LNCAP (cell line): ENCODE measurements at regions not wholly inside any gene's neighbourhood (a gene's known extent, or its start where the extent isn't known, plus 50 kb on each side); places are given as distances from the start of the nearest gene placed in this dataset.
A peak's percentile ranks its signal among the peaks of the same experiment; 100 is the strongest.

Source experiments
- TF ChIP-seq, protein P1 (sequence below): fragments of 450-650 bp; IDR thresholded peaks from 2 replicates; pipeline ENCODE4 v1.5.1; 2017; ENCODE audit warnings: mild to moderate bottlenecking

DNA sequence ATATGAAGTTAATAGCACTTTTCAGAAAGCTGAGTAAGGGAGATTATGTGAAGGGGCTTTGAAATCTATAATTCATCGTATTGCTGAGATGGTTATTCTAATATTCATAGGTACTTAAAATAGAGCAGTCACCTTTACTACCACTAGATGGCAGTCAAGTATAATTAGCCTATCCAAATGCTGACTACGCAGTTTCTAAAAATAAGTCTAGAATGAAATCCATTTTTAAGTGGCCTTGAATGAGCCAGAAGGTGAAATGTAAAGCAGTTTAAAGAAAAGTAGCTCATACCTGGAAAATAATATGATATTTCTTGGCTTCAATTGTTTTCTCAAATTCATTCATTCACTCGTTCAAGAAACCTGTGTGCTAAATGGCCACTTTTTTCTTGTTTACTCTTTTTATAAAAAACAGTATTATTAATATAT lies 1277.1 kb downstream of the GATA3 start:
- TF ChIP-seq, protein P1, sequence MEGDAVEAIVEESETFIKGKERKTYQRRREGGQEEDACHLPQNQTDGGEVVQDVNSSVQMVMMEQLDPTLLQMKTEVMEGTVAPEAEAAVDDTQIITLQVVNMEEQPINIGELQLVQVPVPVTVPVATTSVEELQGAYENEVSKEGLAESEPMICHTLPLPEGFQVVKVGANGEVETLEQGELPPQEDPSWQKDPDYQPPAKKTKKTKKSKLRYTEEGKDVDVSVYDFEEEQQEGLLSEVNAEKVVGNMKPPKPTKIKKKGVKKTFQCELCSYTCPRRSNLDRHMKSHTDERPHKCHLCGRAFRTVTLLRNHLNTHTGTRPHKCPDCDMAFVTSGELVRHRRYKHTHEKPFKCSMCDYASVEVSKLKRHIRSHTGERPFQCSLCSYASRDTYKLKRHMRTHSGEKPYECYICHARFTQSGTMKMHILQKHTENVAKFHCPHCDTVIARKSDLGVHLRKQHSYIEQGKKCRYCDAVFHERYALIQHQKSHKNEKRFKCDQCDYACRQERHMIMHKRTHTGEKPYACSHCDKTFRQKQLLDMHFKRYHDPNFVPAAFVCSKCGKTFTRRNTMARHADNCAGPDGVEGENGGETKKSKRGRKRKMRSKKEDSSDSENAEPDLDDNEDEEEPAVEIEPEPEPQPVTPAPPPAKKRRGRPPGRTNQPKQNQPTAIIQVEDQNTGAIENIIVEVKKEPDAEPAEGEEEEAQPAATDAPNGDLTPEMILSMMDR, result peak; percentile 83

- TF ChIP-seq, protein P1, result no peak
Measured at GRCh38 chr10:9334270-9334669, 1279.8 kb downstream of the GATA3 start.

DNA sequence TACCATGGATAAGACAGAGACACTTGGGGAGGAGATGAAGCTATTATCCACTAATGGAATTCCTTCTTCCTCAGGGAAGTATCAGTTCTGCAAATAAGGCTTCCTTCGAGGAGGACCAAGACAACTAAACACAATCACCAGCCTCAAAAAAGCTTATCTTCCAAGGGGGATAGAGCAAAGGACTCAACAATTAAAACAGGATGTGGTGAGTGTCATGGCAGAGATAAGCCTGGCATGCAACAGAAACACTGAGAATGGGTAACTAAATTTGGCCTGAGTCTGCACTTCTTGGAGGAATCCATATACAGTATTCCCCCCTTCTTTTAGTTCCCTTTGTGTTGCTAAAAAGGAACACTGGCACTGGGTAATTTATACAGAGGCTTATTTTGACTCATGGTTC lies 1285.2 kb downstream of the GATA3 start:
- TF ChIP-seq, protein P1, result no peak

- TF ChIP-seq, protein P1, result peak; percentile 63
Measured at GRCh38 chr10:9342885-9343570, 1288.5 kb downstream of the GATA3 start.

DNA sequence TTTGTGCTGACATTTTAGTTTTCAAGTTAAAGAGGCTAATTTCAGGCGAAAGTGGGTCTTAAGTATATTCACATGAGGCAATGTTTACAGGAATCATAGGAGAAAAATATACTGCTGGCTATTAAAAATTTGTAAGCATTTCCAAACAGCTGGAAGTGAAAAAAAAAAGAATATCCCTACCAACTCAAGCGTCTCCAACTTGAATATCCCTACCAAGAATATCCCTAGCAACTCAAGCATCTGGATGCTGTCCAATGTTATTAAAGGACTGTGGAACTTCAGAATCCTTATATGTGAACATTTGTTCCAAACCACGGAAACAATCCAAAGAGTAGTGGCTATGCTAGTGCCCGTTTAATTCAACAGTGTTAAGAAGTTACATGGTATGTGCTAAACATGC lies 1303.0 kb downstream of the GATA3 start:
- TF ChIP-seq, protein P1, result no peak

GRCh38 chr10:9362721-9363120 lies 1308.2 kb downstream of the GATA3 start:
- TF ChIP-seq, protein P1, result no peak

DNA sequence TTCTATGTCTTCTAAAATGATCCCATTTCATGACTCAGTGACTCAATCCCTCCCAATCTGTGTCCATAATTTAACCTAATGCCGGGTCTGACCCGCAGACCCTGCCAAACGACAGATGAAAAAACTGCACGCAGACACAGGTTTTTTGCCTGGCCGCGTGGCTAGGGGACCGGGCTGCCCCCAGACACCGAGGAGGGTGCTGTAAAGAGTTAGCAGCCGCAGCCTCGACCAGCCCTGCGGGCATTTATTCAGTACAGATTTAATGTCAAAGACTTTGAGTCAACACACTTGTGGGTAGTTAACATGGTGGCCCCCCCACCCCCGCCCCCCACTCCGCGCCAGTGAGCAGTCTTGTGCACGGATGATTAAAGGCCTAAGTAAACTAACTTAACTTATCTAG lies 1324.7 kb downstream of the GATA3 start:
- TF ChIP-seq, protein P1, result no peak
